ENCODE measurements at regions not wholly inside any gene's neighbourhood (a gene's known extent, or its start where the extent isn't known, plus 50 kb on each side); places are given as distances from the start of the nearest gene placed in this dataset.

DNA sequence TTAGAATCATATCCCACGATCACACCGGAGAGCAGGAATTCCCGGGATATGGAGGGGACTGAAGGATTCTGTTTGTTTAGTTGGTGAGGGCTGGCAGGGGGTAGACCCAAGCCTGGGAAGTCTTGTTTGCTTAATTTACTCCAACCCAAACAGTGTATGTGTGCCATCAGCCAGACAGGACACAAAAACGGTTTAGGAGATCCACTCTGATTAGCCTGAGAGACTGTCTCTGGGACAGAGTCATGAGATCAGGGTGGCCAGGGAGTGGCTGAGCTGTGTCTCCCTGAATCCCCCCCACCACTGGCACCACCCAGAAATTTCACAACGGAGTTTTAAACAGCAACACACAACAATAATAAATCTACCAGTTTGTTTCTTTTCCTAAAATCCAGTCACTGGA is 127.0 kb downstream of the RBFOX3 start:
- no peak overlapping the region for H3K4me3 Mint-ChIP-seq
- H3K4me1 Mint-ChIP-seq, result no peaks in the 10 kb centered on the region
- peaks cover 70% of the 10 kb centered on the region for H3K27me3 Mint-ChIP-seq
- no peak for DNase-seq
- no peak overlapping the region for H3K27ac Mint-ChIP-seq
- H3K36me3 Mint-ChIP-seq, result no peaks in the 10 kb centered on the region
- H3K9me3 Mint-ChIP-seq, result no peaks in the 10 kb centered on the region

DNA sequence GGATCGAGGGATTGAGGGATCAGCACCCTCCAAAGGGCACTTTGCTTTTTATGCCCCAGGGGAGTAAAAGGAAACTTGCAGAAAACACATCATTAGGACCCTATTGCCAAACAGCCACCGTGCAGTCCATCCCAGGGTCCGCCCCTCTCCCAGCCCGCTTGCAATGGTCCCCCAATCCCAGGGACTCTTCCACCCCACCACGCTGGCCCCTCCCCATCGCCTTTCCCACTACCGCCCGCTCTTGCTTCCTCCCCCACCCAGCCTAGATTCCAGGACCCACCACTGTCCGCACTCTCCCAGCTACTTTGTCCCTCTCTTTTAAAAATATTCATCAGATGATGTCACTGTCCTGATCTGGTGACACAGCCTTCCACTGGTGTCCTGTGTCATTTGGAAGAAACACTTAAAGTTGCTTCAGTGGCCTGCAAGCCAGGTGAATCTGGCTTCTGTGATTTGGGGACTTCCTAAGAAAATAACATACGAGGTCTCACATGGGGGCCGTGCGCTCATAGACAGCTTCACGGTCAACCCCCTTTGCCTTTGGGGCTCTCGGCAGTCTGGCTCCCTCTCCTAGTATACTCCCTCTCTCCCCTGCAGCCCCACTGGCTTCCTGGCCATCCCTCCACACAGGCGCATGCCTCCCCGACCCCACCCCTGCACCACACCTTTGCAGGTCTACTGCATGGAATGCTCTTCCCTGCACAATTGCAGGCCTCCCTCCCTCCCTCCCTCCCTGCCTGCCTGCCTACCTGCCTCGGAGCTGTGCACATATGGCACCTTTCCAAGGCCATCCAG is 127.9 kb downstream of the RBFOX3 start:
- no peak for DNase-seq
- Mint-ChIP-seq H3K36me3 (no peaks in the 10 kb centered on the region), H3K9me3 (no peaks in the 10 kb centered on the region), H3K4me1 (no peaks in the 10 kb centered on the region), H3K4me3 (no peak overlapping the region), H3K27ac (no peak overlapping the region), H3K27me3 (peaks cover 77% of the 10 kb centered on the region)

DNA sequence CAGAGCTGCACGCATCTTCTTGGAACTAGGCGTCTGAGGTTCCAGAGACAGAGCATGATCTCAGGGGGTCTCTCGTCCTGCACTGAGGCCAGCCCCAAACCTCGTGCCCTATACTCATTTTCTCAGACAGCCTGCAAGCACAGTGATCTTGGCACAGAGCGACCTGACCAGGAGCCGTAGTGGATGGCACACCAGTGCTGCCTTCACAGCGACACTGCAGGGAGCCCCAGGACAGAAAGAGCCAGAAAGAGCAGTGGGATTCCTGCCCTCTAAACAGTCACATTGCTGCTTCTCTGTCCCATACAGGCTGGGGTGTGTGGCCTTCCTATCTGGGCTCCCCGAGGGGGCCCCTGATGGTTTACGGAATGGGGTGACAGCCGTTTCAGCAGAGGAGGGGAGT is 131.0 kb downstream of the RBFOX3 start:
- Mint-ChIP-seq H3K9me3 (no peaks in the 10 kb centered on the region), H3K27me3 (peaks cover 72% of the 10 kb centered on the region), H3K4me1 (no peaks in the 10 kb centered on the region), H3K27ac (no peak overlapping the region), H3K36me3 (no peaks in the 10 kb centered on the region), H3K4me3 (no peak overlapping the region)
- DNase-seq, result no peak

DNA sequence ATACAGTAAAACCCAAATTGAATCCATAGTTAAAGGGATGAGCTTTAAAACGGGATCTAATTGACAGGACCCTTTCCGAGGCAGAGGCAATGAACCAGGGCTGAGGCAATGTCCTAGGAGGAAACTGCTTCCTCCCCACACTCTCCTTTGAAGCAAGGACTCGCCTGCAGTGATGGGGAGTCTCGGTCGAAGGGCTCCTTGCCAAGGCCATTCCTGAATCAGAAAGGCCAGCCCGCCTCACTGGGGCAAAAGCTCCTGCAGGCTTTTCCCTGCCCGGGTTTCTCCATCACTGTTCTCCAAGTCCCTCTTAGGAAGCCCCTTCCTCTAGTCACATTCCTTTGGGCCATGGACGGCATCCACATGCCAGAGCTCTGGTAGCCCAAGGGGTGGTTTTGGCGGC is 132.0 kb downstream of the RBFOX3 start:
- no peaks in the 10 kb centered on the region for H3K4me1 Mint-ChIP-seq
- peaks cover 71% of the 10 kb centered on the region for H3K27me3 Mint-ChIP-seq
- DNase-seq, result no peak
- H3K36me3 Mint-ChIP-seq, result no peaks in the 10 kb centered on the region
- no peak overlapping the region for H3K27ac Mint-ChIP-seq
- no peak overlapping the region for H3K4me3 Mint-ChIP-seq
- H3K9me3 Mint-ChIP-seq, result no peaks in the 10 kb centered on the region

DNA sequence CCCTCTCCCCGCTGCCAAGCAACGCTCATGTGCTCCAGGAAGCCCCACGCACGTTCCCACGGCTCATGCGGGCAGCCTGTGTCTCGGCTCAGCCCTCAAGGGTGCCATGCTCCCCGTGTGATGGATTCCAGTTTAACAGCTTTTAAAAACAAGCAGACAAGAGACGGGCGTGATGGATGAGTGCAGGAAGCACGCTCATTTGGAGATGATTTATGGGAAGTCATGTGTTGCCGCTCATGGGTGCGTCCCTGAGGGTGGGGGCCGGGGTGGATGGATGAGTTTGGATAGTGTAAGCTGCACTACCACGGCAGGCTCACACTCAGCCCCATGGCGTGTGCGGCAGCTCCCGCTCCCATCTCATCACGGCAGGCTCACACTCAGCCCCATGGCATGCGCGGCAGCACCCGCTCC is 132.8 kb downstream of the RBFOX3 start:
- H3K27me3 Mint-ChIP-seq, result peaks cover 66% of the 10 kb centered on the region
- no peak overlapping the region for H3K4me3 Mint-ChIP-seq
- H3K4me1 Mint-ChIP-seq, result no peaks in the 10 kb centered on the region
- no peaks in the 10 kb centered on the region for H3K9me3 Mint-ChIP-seq
- no peaks in the 10 kb centered on the region for H3K36me3 Mint-ChIP-seq
- no peak overlapping the region for H3K27ac Mint-ChIP-seq
- no peak for DNase-seq

DNA sequence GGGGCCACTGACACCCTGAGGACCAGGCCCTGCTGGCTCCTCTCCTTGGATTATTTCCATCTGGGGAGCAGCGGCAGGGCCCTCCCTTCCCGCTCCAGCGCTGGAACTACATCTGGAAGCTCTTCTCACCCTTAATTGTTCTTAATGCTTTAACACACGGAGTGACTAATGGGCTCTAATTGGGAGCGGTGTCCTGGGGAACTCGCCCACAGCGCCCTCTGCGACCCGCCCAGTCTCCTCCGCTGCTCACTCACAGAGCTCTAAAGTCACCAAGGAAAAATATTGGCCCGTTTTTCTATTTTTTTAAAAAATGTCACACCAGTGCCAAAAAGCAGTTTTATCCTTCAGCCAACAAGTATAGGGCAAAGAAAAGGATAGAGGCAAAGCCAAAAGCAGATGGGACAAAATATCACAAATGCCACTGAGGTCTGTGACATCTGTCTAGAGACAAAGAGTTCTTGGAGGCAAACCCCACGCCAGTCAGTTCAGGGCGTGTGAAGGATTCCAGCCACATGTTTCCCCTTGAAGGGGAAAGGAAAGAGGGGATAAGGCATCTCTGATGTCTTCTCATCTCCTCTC is 134.7 kb downstream of the RBFOX3 start:
- Mint-ChIP-seq H3K27ac (no peak overlapping the region), H3K4me1 (no peaks in the 10 kb centered on the region), H3K4me3 (no peak overlapping the region), H3K9me3 (no peaks in the 10 kb centered on the region), H3K36me3 (no peaks in the 10 kb centered on the region), H3K27me3 (peaks cover 48% of the 10 kb centered on the region)
- no peak for DNase-seq

DNA sequence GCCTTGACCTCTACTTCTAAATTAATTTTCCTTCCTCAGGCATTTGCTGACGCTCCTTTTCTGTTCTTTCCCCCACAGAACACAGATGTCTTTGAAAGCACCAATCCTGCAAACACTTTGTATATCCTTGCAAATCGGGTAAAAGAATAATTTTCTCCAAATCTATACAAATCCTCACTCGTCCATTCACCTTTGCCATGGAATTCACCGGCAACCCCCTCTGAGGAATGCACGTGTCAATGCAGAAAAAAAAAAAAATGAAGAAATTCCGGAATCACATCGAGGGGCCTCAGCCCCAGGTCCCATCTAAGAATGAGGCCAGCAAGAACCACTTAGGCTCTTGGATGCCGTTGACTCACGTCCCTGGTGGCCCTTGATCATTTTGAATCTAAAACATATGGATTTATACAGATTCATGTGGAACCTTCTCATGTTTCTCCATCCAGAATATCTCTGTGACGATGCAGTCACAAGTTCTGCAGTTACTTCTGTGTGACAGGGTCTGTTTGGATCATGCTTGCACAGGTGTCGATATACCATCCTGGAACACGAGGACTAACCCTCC is 136.9 kb downstream of the RBFOX3 start:
- H3K4me3 Mint-ChIP-seq, result no peak overlapping the region
- H3K27ac Mint-ChIP-seq, result no peak overlapping the region
- no peaks in the 10 kb centered on the region for H3K36me3 Mint-ChIP-seq
- no peaks in the 10 kb centered on the region for H3K4me1 Mint-ChIP-seq
- no peaks in the 10 kb centered on the region for H3K9me3 Mint-ChIP-seq
- peaks cover 34% of the 10 kb centered on the region for H3K27me3 Mint-ChIP-seq
- DNase-seq, result no peak

DNA sequence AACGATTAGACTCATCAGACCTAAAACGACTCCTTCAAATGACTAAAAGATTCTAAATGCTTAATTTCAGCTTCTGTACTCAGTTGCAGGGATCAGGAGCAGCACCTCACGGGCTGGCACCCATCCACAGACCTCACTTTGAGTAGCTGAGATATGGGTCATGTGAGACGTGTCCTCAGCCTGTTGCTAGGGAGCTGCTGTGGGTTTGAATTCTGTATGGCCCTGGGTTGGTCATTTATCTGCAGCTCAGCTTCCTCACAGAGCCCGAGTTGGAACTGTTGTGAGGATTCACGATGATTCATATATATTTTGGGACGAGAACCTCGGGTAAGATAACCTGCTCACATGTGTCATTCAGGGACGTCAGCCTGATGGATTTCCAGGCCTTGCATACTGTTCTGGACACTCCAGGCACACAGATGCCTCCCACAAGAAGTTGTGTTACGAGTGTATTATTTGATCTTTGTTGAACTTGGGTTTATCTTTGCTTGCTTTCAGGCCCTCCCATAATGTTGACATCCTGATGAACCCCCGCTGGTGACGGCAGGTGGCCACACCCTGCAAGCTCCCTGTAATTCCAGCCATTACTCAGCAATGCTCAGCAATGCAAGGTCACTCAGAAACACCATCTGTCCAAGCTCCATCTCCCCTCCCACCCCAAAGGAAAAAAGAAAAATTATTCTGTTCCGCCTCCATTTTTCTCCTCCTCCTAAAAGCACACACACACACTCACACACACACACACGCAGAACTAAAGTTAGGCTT is 137.6 kb downstream of the RBFOX3 start:
- no peaks in the 10 kb centered on the region for H3K9me3 Mint-ChIP-seq
- DNase-seq, result no peak
- H3K27me3 Mint-ChIP-seq, result peaks cover 31% of the 10 kb centered on the region
- no peaks in the 10 kb centered on the region for H3K36me3 Mint-ChIP-seq
- H3K4me3 Mint-ChIP-seq, result no peak overlapping the region
- H3K4me1 Mint-ChIP-seq, result no peaks in the 10 kb centered on the region
- H3K27ac Mint-ChIP-seq, result no peak overlapping the region

DNA sequence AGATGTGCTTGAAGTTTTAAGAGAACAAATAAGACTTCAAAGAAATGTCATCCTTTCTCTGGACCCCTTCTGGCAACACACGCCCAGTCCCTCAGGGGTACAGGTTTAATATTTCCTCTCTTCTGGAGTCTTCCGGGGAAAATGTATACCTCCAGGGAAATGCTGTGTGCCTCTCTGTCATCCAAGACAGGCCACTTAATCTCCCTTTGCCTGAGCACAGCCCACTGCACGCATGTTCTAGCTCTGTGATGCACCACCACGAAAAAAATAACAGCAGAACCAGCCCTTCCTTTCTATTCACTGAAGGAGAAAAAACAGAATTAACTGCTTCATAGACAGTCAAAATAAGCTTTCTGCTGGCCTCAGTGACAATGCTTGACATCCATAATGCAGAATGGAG is 140.1 kb downstream of the RBFOX3 start:
- Mint-ChIP-seq H3K27me3 (peaks cover 20% of the 10 kb centered on the region), H3K9me3 (no peaks in the 10 kb centered on the region), H3K4me3 (no peak overlapping the region), H3K4me1 (no peaks in the 10 kb centered on the region), H3K36me3 (no peaks in the 10 kb centered on the region), H3K27ac (no peak overlapping the region)
- DNase-seq, result no peak

DNA sequence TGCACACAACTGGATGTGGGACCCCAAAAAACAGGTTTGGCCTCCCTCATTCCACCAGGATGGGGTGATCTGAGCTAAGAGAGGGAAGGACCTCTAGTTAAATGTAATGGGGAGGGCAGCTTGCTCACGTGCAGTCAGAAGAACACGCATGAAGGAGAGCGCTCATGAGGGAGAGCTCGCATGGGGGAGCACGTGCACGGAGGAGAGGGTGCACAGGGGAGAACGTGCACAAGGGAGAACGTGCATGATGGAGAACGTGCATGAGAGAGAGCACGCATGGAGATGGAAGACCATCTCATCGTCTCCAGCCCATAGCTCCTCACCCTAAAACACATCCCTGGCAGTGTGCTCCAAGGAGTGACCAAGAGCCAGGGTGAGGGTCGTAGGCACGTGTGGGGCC is 141.2 kb downstream of the RBFOX3 start:
- Mint-ChIP-seq H3K4me3 (no peak overlapping the region), H3K27me3 (peaks cover 11% of the 10 kb centered on the region), H3K4me1 (no peaks in the 10 kb centered on the region), H3K9me3 (no peaks in the 10 kb centered on the region), H3K27ac (no peak overlapping the region), H3K36me3 (no peaks in the 10 kb centered on the region)
- no peak for DNase-seq

DNA sequence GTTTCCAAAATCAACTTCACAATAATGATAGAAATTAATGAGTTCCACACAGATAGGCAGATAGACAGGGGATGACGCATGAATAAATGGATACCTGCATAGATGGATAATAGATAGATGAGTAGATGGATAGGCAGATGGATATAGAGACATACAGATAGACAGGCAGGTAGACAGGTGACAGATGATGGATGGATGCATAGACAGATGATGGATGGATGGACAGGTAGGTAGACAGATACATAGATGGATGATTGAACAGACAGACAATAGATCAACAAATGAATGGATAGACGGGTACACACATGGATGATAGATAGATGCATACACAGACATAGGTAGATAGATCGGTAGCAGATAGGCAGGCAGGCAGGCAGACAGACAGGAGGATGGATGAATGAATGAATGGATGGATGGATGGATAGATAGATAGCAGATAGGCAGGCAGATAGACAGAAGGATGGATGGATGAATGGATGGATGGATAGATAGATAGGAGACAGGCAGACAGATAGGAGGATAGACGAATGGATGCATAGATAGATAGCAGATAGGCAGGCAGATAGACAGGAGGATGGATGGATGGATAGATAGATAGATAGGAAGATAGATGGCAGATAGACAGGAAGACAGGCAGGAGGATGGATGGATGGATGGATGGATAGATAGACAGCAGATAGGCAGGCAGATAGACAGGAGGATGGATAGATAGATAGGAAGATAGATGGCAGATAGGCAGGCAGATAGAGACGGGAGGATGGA is 142.5 kb downstream of the RBFOX3 start:
- Mint-ChIP-seq H3K27ac (no peak overlapping the region), H3K27me3 (peaks cover 3% of the 10 kb centered on the region), H3K4me1 (no peaks in the 10 kb centered on the region), H3K9me3 (no peaks in the 10 kb centered on the region), H3K4me3 (no peak overlapping the region), H3K36me3 (no peaks in the 10 kb centered on the region)
- no peak for DNase-seq

DNA sequence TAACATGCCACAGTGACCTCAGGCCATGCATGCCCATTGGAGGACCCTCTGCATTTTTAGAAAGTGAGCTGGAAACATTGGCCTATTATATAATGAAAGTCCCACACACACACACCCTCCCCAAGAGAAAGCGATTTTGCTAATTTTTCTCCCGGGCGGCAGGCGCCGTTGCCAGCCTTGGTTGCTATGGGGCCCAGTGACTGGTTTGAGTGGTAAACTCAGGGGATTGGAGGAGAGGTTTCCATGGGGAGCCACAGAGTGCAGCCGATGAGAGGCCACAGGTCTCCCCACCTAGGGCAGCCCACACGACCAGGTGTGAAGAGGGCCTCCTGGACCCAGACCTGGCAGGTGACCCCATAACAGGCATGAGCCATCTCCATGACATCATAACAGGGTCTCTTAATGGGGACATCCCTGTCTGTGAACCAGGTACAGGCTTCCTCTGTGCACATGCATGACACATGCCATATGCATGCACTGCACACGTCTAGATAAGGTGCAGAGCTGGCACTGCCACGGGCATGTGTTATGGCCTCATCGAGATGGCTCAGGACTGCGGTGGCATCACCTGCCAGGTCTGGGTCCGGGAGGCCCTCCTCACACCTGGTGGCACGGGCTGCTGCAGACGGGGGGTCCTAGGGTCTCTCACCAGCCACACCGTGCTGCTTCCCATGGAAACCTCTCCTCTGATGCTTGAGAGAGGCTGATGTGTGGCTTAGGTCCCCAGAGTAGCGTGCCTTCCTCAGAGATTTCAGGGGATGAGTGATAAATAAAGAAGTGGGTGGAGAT is 144.1 kb downstream of the RBFOX3 start:
- Mint-ChIP-seq H3K27ac (no peak overlapping the region), H3K4me1 (no peaks in the 10 kb centered on the region), H3K9me3 (no peaks in the 10 kb centered on the region), H3K27me3 (peaks cover 3% of the 10 kb centered on the region), H3K36me3 (no peaks in the 10 kb centered on the region), H3K4me3 (no peak overlapping the region)
- DNase-seq, result no peak

DNA sequence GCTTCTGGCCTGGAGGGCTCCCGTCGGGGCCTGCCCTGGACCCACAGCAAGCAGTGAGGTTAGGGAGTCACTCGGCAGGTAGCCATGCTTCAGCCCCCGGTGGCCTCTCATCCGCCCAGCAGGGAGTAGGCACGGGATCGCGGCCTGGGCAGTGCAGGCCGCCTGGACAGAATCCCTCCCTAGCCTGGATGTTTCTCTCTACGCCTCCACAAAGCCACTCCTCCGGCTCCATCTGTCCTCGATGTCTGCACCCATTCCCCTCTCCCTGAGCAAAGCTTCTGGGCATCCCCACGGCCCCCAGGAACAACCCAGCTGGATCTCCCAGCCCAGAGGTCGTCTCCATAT is 145.2 kb downstream of the RBFOX3 start:
- Mint-ChIP-seq H3K4me1 (no peaks in the 10 kb centered on the region), H3K27ac (no peak overlapping the region), H3K4me3 (no peak overlapping the region), H3K36me3 (no peaks in the 10 kb centered on the region), H3K9me3 (no peaks in the 10 kb centered on the region), H3K27me3 (peaks cover 3% of the 10 kb centered on the region)
- DNase-seq, result no peak

DNA sequence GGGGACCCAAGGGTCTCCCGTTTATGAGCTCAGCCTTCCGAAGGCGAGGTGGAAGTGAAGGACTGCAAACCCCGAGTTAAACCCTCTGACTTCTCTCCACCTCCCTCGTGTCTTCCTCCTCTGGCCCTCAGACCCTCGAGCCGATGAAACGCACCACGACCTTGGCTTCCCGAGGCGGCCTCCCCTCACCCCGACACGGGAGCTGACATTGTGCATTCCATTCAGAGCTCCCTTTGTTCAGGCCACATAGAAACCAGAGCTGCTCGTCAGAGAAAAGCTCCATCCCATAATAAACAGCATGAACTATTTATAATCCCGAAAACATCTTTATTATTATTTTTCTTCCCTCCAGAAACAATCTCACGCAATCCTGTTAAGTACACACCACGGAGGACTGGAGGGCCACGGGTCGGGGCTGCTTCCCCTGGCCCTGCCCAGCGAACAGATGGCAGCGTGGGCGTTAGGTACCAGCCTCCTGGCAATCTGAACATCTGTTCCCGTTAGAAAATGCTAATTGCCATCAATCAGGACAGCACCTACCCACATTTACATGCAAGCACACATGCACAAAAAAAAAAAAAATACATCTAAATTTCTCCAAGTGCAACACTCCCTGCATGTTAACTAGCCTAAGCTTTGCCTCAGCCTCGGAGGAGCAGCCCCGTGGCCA is 145.7 kb downstream of the RBFOX3 start:
- H3K4me1 Mint-ChIP-seq, result no peaks in the 10 kb centered on the region
- no peaks in the 10 kb centered on the region for H3K9me3 Mint-ChIP-seq
- H3K4me3 Mint-ChIP-seq, result no peak overlapping the region
- H3K36me3 Mint-ChIP-seq, result no peaks in the 10 kb centered on the region
- no peak overlapping the region for H3K27ac Mint-ChIP-seq
- DNase-seq, result no peak
- peaks cover 3% of the 10 kb centered on the region for H3K27me3 Mint-ChIP-seq

Measured in activated naive CD8-positive, alpha-beta T cell treated with anti-CD3 and anti-CD28 coated beads for 36 hours (primary cell).